ENCODE measurements at regions not wholly inside any gene's neighbourhood (a gene's known extent, or its start where the extent isn't known, plus 50 kb on each side); places are given as distances from the start of the nearest gene placed in this dataset.

GRCh38 chr15:95690631-95691340 is 639.7 kb upstream of the NR2F2 start:
- H3K36me3 ChIP-seq (ENCODE audit: control insufficient read depth, low read length) = no peaks in the 10 kb centered on the region
- H3K9me2 ChIP-seq (replicated peaks; ENCODE audit: control insufficient read depth, low read length) = no peaks in the 10 kb centered on the region
- H3K4me1 ChIP-seq (ENCODE audit: control insufficient read depth, low read length) = no peaks in the 10 kb centered on the region
- TF ChIP-seq EZH2phosphoT487 (IDR thresholded peaks at IDR 0.05; ENCODE audit: borderline replicate concordance, low read length) (no peak), CTCF (IDR thresholded peaks at IDR 0.05; ENCODE audit: low read depth, low read length, poor library complexity, severe bottlenecking) (no peak)
- no peak overlapping the region for H3K27ac ChIP-seq (ENCODE audit: low read depth, low read length)
- H3K27me3 ChIP-seq (ENCODE audit: control insufficient read depth, low read length) = no peaks in the 10 kb centered on the region
- H3K9me3 ChIP-seq (ENCODE audit: control insufficient read depth, insufficient read depth, low read length) = peaks cover 4% of the 10 kb centered on the region; the same call in 1 of the 2 replicates
- H4K20me1 ChIP-seq (ENCODE audit: control insufficient read depth, insufficient read depth, low read depth, low read length) = no peaks in the 10 kb centered on the region
- H3K4me2 ChIP-seq (ENCODE audit: low read length) = no peak overlapping the region
- no peak overlapping the region for H3K4me3 ChIP-seq (ENCODE audit: low read length)
- no peaks in the 10 kb centered on the region for H3F3A ChIP-seq (ENCODE audit: control insufficient read depth, insufficient read depth)
- H3K79me2 ChIP-seq (ENCODE audit: control insufficient read depth, low read length) = no peaks in the 10 kb centered on the region

- Histone ChIP-seq H3K4me2 (ENCODE audit: low read length) (no peak overlapping the region), H3K9me2 (replicated peaks; ENCODE audit: control insufficient read depth, low read length) (no peaks in the 10 kb centered on the region), H3K27ac (ENCODE audit: low read depth, low read length) (no peak overlapping the region), H4K20me1 (ENCODE audit: control insufficient read depth, insufficient read depth, low read depth, low read length) (no peaks in the 10 kb centered on the region), H3K79me2 (ENCODE audit: control insufficient read depth, low read length) (no peaks in the 10 kb centered on the region), H3K27me3 (ENCODE audit: control insufficient read depth, low read length) (no peaks in the 10 kb centered on the region), H3K4me3 (ENCODE audit: low read length) (no peak overlapping the region), H3K36me3 (ENCODE audit: control insufficient read depth, low read length) (no peaks in the 10 kb centered on the region), H3K4me1 (ENCODE audit: control insufficient read depth, low read length) (no peaks in the 10 kb centered on the region), H3K9me3 (ENCODE audit: control insufficient read depth, insufficient read depth, low read length) (peaks cover 4% of the 10 kb centered on the region; the same call in 1 of the 2 replicates), H3F3A (ENCODE audit: control insufficient read depth, insufficient read depth) (no peaks in the 10 kb centered on the region)
- no peak for TF ChIP-seq EZH2phosphoT487 (IDR thresholded peaks at IDR 0.05; ENCODE audit: borderline replicate concordance, low read length)
- no peak for TF ChIP-seq CTCF (IDR thresholded peaks at IDR 0.05; ENCODE audit: low read depth, low read length, poor library complexity, severe bottlenecking)
Observed at GRCh38 chr15:95693917-95694316, 636.6 kb upstream of the NR2F2 start.

GRCh38 chr15:95698230-95698629 is 632.3 kb upstream of the NR2F2 start:
- no peak overlapping the region for H3K4me2 ChIP-seq (ENCODE audit: low read length)
- no peaks in the 10 kb centered on the region for H3K9me2 ChIP-seq (replicated peaks; ENCODE audit: control insufficient read depth, low read length)
- H3F3A ChIP-seq (ENCODE audit: control insufficient read depth, insufficient read depth) = no peaks in the 10 kb centered on the region
- peaks cover 8% of the 10 kb centered on the region; the same call in 1 of the 2 replicates for H3K9me3 ChIP-seq (ENCODE audit: control insufficient read depth, insufficient read depth, low read length)
- H3K27ac ChIP-seq (ENCODE audit: low read depth, low read length) = no peak overlapping the region
- H3K4me1 ChIP-seq (ENCODE audit: control insufficient read depth, low read length) = no peaks in the 10 kb centered on the region
- no peaks in the 10 kb centered on the region for H3K36me3 ChIP-seq (ENCODE audit: control insufficient read depth, low read length)
- no peaks in the 10 kb centered on the region for H4K20me1 ChIP-seq (ENCODE audit: control insufficient read depth, insufficient read depth, low read depth, low read length)
- no peaks in the 10 kb centered on the region for H3K27me3 ChIP-seq (ENCODE audit: control insufficient read depth, low read length)
- no peaks in the 10 kb centered on the region for H3K79me2 ChIP-seq (ENCODE audit: control insufficient read depth, low read length)
- TF ChIP-seq EZH2phosphoT487 (IDR thresholded peaks at IDR 0.05; ENCODE audit: borderline replicate concordance, low read length) (no peak), CTCF (IDR thresholded peaks at IDR 0.05; ENCODE audit: low read depth, low read length, poor library complexity, severe bottlenecking) (no peak)
- no peak overlapping the region for H3K4me3 ChIP-seq (ENCODE audit: low read length)

All from DOHH2 (cell line).